Daoy (cell line): ENCODE measurements at regions not wholly inside any gene's neighbourhood (a gene's known extent, or its start where the extent isn't known, plus 50 kb on each side); places are given as distances from the start of the nearest gene placed in this dataset.

ENCODE experiments used
- DNase-seq: peaks from one replicate; pipeline ENCODE4 v3.0.0-alpha.2; 2015; ENCODE audit warnings: low read depth

- no peak for DNase-seq
Measured at GRCh38 chr5:179497636-179498340, 52.6 kb upstream of the RUFY1 start.

DNA sequence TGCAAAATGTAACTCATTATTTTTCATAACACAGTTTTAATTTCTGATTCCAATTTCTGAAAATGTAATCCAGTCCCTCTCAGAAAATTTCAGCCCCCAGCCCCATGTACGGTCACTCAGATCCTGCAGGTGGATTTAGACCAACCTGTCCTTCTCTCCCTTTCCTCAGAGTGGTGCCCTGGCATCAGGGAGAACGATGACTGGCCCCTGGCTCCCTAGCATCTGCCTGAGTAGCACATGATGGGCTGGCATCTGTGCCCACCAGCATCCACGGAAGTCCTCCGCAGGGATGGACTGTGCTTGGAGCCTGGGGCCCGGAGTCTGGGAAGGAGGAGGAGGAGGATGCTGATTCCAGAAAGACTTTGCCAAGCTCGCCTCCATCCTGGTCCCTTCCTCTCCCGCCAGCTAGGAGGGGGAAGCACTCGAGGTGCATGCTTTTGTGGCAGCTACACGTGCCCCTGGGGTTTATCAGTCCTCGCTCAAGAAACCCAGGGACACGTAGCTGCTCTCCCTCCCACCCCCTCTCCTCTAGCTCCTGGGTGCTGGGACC is 54.4 kb upstream of the RUFY1 start:
- no peak for DNase-seq

DNA sequence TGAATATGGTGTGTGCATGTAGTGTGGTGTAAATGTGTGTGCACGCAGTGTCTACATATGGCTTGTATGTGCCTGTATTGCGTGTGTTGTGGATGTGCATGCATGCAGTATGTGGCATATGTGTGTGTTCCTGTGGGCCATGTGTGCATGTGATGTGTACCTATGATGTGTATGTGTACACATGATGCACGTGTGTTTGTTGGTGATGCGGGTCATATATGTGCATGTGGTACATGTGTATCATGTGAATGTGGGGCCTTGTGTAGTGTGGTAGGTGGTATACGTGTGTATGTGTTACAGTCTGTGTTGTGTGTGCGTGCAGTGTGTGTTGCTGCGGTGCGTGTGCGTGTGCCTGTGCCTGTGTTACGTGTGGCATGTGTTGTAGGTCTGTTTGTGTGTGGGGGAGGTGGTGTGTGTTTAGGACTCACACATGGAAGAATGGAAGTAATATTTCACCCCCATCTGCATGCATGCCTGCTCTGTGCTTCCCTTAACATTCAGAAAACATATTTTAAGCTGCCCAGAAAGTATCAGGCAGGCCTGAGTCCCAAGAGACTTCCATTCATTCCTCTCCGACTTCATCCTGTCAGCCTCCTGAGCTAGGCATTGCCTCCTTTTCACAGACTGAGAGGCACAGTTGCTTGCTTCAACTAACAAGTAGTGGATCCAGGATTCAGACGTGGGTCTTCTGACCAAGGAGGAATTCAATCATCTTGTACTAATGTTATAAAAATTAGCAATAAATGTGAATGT is 55.4 kb upstream of the RUFY1 start:
- no peak for DNase-seq

GRCh38 chr5:179488975-179489374 is 61.4 kb upstream of the RUFY1 start:
- DNase-seq = no peak

- no peak for DNase-seq
Measured at GRCh38 chr5:179488491-179488890, 61.9 kb upstream of the RUFY1 start.

DNA sequence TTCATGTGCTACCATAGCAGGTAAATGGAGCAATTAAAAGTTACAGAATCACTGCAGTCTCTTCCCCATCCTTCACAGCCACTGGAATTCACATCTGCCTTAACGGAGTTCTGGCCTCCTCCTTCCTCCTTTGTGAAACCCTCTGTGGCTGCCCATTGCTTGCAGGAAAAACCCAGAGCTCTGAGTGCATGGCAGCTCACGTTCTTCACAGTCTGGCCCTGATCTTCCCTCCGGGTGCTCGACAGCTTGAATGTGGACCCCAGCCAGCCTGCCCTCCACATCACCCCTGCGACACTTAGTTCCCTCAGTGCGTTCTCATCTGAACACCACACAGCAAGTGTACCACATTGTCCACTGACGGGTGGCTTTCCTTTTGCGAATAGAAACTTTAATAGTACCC is 63.2 kb upstream of the RUFY1 start:
- DNase-seq = no peak

- DNase-seq = peak; percentile 55
Measured at GRCh38 chr5:179486596-179487051, 63.7 kb upstream of the RUFY1 start.

DNA sequence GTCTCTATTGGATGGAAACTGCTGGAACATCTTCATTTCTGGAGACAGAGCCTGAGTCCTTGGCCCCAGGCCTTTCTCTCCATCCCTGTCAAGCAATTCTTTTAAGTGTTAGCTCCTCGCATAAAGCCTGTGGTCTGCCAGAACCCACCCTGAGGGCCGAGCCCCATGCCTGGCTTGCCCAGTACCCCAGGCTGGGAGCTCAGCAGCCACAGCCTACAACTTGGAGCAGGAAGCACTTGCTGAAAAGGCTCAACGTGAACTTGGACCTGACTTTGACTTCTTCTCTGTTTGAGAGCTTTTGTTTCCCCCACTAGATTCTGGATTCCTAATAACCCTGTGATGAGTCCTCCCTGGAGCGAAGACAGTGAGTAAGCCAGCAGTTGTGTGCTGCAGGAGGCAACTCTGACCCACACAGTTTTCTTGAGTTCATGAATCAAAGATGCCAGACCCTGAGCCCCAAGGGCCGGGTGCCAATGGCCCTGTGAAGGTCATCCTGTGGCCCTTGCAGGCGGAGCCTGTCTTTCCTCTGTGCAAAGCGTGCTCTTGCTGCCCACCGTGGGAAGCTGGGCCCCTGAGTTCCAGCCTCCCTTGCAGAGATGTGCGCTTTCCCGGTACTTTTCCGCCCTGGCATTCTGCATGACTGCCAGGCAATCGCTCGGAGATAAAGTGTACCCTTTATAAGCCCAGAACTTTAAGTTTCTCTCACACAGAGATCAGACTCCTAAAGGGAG is 64.3 kb upstream of the RUFY1 start:
- DNase-seq = no peak

- no peak for DNase-seq
Measured at GRCh38 chr5:179484761-179485160, 65.6 kb upstream of the RUFY1 start.

- no peak for DNase-seq
Measured at GRCh38 chr5:179484201-179484600, 66.2 kb upstream of the RUFY1 start.

- DNase-seq = no peak
Measured at GRCh38 chr5:179478624-179479023, 71.7 kb upstream of the RUFY1 start.

DNA sequence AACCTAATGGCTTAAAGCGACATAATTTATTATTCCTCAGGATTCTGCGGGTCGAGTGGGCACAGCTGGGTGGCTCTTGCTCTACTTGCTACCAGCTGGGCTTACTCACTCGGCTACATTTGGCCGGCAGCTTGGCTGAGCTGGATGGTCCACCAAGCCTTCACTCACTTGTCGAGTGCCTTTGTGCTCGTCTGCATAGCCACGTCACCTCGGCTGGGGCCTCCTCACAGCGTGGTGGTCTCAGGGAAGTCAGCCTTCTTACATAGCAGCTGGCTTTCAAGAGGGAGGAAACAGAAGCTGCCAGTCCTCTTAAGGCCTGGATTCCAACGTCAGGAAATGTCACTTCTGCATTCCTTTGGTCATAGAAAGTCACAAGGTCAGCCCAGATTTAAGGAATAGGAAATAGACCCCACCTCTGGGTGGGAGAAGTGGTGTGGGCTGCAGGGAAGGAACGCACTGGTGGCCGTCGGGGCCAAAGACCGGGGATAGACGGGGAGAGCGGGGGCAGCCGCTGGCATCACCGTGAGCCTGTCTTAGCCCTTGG is 75.1 kb upstream of the RUFY1 start:
- DNase-seq = peak; percentile 59

DNA sequence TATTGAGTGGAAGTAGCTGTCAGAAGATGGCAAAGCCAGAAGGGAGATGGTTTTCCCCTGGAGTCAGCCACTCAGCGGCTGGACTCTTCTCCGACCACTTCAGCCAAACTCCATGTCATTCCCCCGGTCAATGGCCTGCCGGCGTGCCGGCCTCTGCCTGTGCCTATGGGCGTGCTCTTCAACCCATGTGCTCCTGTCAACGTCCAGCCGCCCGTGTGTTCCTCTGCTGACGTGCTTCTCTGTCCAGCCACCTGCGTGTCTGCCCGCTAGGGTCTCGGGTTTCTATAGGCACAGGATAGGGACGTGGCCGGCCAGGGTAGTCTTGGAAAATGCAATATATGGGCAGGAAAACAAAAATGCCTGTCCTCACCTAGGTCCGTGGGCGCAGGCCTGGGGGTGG is 77.7 kb upstream of the RUFY1 start:
- no peak for DNase-seq

DNA sequence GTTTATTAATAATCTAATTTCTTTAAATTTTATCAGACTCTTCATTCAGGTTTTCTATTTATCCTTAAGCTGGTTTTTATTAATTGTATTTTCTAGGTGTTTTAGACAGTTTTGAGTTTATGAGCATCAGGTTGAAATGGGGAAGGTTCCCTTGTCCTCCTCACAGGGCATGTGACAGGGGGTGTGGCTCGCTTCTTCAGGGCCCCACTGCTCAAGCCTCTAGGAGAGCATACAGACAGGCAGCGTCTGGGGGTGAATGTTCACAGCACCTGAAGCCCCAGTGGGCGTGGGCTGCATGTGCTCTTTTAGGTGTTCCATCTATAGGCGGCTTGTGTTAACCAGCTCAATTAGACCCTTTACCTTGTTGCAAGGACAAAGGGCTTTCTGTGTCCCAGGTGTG is 78.2 kb upstream of the RUFY1 start:
- no peak for DNase-seq

DNA sequence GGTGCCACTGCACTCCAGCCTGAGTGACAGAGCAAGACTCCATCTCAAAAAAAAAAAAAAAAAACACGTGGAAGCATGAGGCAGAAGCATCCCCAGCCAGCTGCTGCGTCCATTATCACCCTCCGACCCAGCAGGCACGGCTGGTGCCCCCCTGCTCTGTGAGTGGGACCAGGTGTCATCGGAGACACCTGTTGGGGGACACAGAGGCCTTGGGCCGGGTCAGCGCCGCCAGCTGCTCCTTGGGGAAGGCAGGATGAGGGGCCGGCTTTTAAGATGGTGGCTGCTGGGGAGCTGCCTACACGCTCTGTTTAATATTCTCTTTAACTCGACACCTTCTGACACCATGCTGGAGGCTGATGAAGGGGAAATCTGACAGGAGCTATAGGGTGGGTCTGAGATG is 80.2 kb upstream of the RUFY1 start:
- no peak for DNase-seq

DNA sequence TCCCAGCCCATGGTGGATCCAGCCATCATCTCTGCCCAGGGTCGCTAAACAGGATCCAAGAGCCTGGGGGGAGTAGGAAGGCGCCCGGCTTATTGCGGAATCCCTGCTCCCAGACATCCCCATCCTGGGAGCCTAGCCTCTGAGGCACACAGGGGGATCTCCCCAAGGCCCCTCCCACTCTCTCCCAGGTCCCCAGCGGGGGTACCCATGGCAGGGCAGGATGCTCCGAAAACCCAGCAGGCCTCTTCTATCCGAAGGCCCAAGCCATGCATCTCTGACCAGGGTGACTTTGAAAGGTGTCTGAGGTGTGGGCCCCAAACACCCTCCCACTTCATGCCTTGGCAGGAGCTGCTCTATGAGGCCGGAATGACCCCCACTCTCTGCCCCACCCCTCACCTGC is 81.7 kb upstream of the RUFY1 start:
- no peak for DNase-seq

- DNase-seq = no peak
Measured at GRCh38 chr5:179467441-179467840, 82.9 kb upstream of the RUFY1 start.

GRCh38 chr5:179464631-179465030 is 85.7 kb upstream of the RUFY1 start:
- DNase-seq = no peak

GRCh38 chr5:179462040-179462439 is 88.3 kb upstream of the RUFY1 start:
- DNase-seq = no peak

DNA sequence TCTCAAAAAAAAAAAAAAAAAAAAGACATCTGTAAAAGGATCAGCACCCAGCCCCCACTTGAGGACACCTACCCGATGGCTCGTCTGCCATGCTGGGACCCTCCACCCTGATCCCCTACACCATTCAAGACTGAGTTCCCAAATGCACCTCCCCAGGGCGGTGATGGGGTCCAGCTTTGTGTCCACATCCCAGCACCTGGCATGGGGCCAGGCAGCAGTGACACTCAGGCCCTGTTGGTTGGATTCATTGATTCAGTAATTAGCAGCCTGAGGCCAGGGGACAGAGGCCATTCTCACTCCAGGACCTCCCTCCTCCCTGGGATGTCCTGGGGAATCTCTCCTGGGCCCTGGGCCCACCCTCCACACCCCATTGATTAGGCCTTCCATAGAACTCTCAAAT is 88.8 kb upstream of the RUFY1 start:
- DNase-seq = no peak

- DNase-seq = no peak
Measured at GRCh38 chr5:179459771-179460170, 90.6 kb upstream of the RUFY1 start.

GRCh38 chr5:179457612-179458011 is 92.7 kb upstream of the RUFY1 start:
- DNase-seq = no peak
